HCT116 (cell line): ENCODE measurements at regions not wholly inside any gene's neighbourhood (a gene's known extent, or its start where the extent isn't known, plus 50 kb on each side); places are given as distances from the start of the nearest gene placed in this dataset.

Experiments
- ATAC-seq: fragments of 200-7000 bp; cut with Tn5 transposase; 2 replicates; pipeline ENCODE4 v1.9.1; 2020; ENCODE audit warnings: mild to moderate bottlenecking, moderate library complexity
- BruUV-seq: library from RNA; stranded (reverse); fragments of 400-500 nt; replicated peaks from 2 replicates; lab custom pipeline; 2021; lab: Mats Ljungman, UMichigan
- CTCF ChIA-PET: fragments of 300-600 bp; sonication (Branson Sonifier 250); formaldehyde crosslinking; loops from one replicate; lab custom pipeline; 2021; ENCODE audit warnings: antibody characterized with exemption; lab: Charles Lee
- POLR2A ChIA-PET: fragments of 300-600, 350-600 bp; sonication (Branson Sonifier 250); formaldehyde crosslinking; loops from one replicate; lab custom pipeline; 2021; ENCODE audit warnings: antibody characterized with exemption; lab: Charles Lee
- RAD21 ChIA-PET, 2 experiments: fragments of 300-600 bp; sonication (Branson Sonifier 250); formaldehyde crosslinking; loops; one replicate each; lab custom pipeline; 2023; ENCODE audit warnings: low total read pairs in 2 of 2; ENCODE audit not compliant: uncharacterized antibody in 2 of 2, unreplicated experiment in 2 of 2, low non-redundant PET in 1 of 2; lab: Charles Lee
- DNase-seq: peaks from one replicate; pipeline ENCODE4 v3.0.0-alpha.2; 2010; ENCODE audit warnings: low read depth, low spot score
- H2AFZ ChIP-seq: fragments of 200-600 bp; shearing (Covaris generic), sonication (generic); 2 replicates; pipeline ENCODE4 v1.6.1; 2017; ENCODE audit warnings: low read depth, mixed run types, mixed read lengths, antibody characterized with exemption, low read length; ENCODE audit not compliant: poor library complexity, severe bottlenecking
- H3K27ac ChIP-seq: 2 replicates; pipeline ENCODE4 v1.5.1; 2012; ENCODE audit warnings: low read depth, low read length
- H3K27me3 ChIP-seq: fragments of 200-600 bp; sonication (generic); 2 replicates; pipeline ENCODE4 v1.6.1; 2016; ENCODE audit warnings: mixed run types, low read length, mixed read lengths; ENCODE audit not compliant: insufficient read depth
- H3K36me3 ChIP-seq, 2 experiments: fragments of 200-500 bp in 1 of 2; fragments of 200-600 bp in 1 of 2; sonication (Bioruptor generic) in 1 of 2; sonication (generic) in 1 of 2; 2 replicates each; pipeline versions ENCODE4 v1.5.1 to v1.6.1; 2014 to 2016; ENCODE audit warnings: low read length in 2 of 2, inconsistent platforms in 1 of 2, mixed read lengths in 1 of 2, mixed run types in 1 of 2; ENCODE audit not compliant: insufficient read depth in 2 of 2, control insufficient read depth in 1 of 2
- H3K4me1 ChIP-seq, 2 experiments: fragments of 200-600 bp in 1 of 2; sonication (generic) in 1 of 2; 2 replicates each; pipeline versions ENCODE4 v1.5.1 to v1.6.1; 2012 to 2017; ENCODE audit warnings: low read length in 2 of 2, inconsistent platforms in 1 of 2, mild to moderate bottlenecking in 1 of 2, mixed read lengths in 1 of 2, mixed run types in 1 of 2, moderate library complexity in 1 of 2; ENCODE audit not compliant: insufficient read depth in 2 of 2, control insufficient read depth in 1 of 2
- H3K4me2 ChIP-seq: fragments of 200-600 bp; sonication (generic); 2 replicates; pipeline ENCODE4 v1.6.1; 2017; ENCODE audit warnings: mixed run types, low read length, mixed read lengths
- H3K4me3 ChIP-seq, 2 experiments: fragments of 200-600 bp in 1 of 2; sonication (generic) in 1 of 2; replicated peaks in 1 of 2; 2 replicates each; pipeline ENCODE4 v1.5.1; 2011 to 2016; ENCODE audit warnings: low read length in 2 of 2, control low read depth in 1 of 2, low read depth in 1 of 2, mild to moderate bottlenecking in 1 of 2, mixed read lengths in 1 of 2, mixed run types in 1 of 2
- H3K79me2 ChIP-seq: fragments of 200-600 bp; sonication (generic); 2 replicates; pipeline ENCODE4 v1.6.1; 2017; ENCODE audit warnings: mild to moderate bottlenecking, mixed run types, low read length, moderate library complexity, mixed read lengths; ENCODE audit not compliant: insufficient read depth
- H3K9ac ChIP-seq: fragments of 200-600 bp; sonication (generic); 2 replicates; pipeline ENCODE4 v1.6.1; 2016; ENCODE audit warnings: low read length, mixed read lengths
- H3K9me2 ChIP-seq: fragments of 200-600 bp; sonication (generic), shearing (Covaris generic); 2 replicates; pipeline ENCODE4 v1.6.1; 2017; ENCODE audit warnings: mixed run types, mild to moderate bottlenecking, moderate library complexity; ENCODE audit not compliant: insufficient read depth
- H3K9me3 ChIP-seq, 2 experiments: fragments of 200-500 bp in 1 of 2; fragments of 200-600 bp in 1 of 2; sonication (Bioruptor generic) in 1 of 2; sonication (generic) in 1 of 2; 2 replicates each; pipeline ENCODE4 v1.6.1; 2014 to 2017; ENCODE audit warnings: low read length in 2 of 2, mixed read lengths in 2 of 2, inconsistent platforms in 1 of 2, low read depth in 1 of 2, mild to moderate bottlenecking in 1 of 2, mixed run types in 1 of 2, moderate library complexity in 1 of 2; ENCODE audit not compliant: control insufficient read depth in 1 of 2, insufficient read depth in 1 of 2
- H4K20me1 ChIP-seq: fragments of 200-600 bp; sonication (generic), shearing (Covaris generic); 2 replicates; pipeline ENCODE4 v1.6.1; 2017; ENCODE audit warnings: mixed run types, mild to moderate bottlenecking, moderate library complexity; ENCODE audit not compliant: insufficient read depth
- CEBPB ChIP-seq: IDR thresholded peaks from 2 replicates; pipeline ENCODE4 v1.6.1; 2012; ENCODE audit warnings: low read depth
- ELF1 ChIP-seq: IDR thresholded peaks from 2 replicates; pipeline ENCODE4 v1.6.1; 2012; ENCODE audit warnings: low read depth, borderline replicate concordance
- EZH2 ChIP-seq: fragments of 200-600 bp; sonication (generic); IDR thresholded peaks from 2 replicates; pipeline ENCODE4 v1.6.1; 2017; ENCODE audit warnings: antibody characterized with exemption, mixed run types
- EZH2phosphoT487 ChIP-seq: fragments of 200-600 bp; IDR thresholded peaks from 2 replicates; pipeline ENCODE4 v1.6.1; 2018; ENCODE audit warnings: antibody characterized with exemption, borderline replicate concordance
- FOSL1 ChIP-seq: IDR thresholded peaks from 2 replicates; pipeline ENCODE4 v1.6.1; 2012; ENCODE audit warnings: low read depth
- POLR2A ChIP-seq: IDR thresholded peaks from 2 replicates; pipeline ENCODE4 v1.7.0; 2011; ENCODE audit warnings: borderline replicate concordance; ENCODE audit not compliant: insufficient read depth, insufficient read length; ENCODE audit errors: extremely low read depth
- RAD21 ChIP-seq: IDR thresholded peaks from 2 replicates; pipeline ENCODE4 v1.6.1; 2012; ENCODE audit warnings: low read depth, mild to moderate bottlenecking
- YY1 ChIP-seq: IDR thresholded peaks from 2 replicates; pipeline ENCODE4 v1.6.1; 2011; ENCODE audit warnings: low read length, low read depth, moderate library complexity, mild to moderate bottlenecking; ENCODE audit not compliant: insufficient replicate concordance; ENCODE audit errors: extremely low read depth
- ZNF274 ChIP-seq: fragments of 200-500 bp; sonication (Bioruptor generic); IDR thresholded peaks from 2 replicates; pipeline ENCODE4 v1.6.1; 2014; ENCODE audit warnings: mild to moderate bottlenecking, low read depth, low read length, inconsistent platforms
- intact Hi-C: fragments of 100-400 bp; cut with micrococcal nuclease; formaldehyde crosslinking; loops from 2 replicates; pipeline ENCODE4 v1.10.0; 2022
- TF ChIP-seq, protein P1 (sequence below): IDR thresholded peaks from 2 replicates; pipeline ENCODE4 v1.6.1; 2012; ENCODE audit warnings: low read depth
- TF ChIP-seq, protein P2 (sequence below), 3 experiments: fragments of 200-600 bp in 1 of 3; sonication (generic) in 1 of 3; IDR thresholded peaks in 2 of 3; conservative IDR thresholded peaks in 1 of 3; 2 replicates each; pipeline ENCODE4 v1.5.1; 2012 to 2017; ENCODE audit warnings: low read depth in 2 of 3, low read length in 2 of 3, antibody characterized with exemption in 1 of 3, borderline replicate concordance in 1 of 3, control low read depth in 1 of 3, mild to moderate bottlenecking in 1 of 3, mixed read lengths in 1 of 3, mixed run types in 1 of 3, moderate library complexity in 1 of 3; ENCODE audit not compliant: insufficient read depth in 1 of 3
- TF ChIP-seq, protein P3 (sequence below): IDR thresholded peaks from 2 replicates; pipeline ENCODE4 v1.6.1; 2012
- TF ChIP-seq, protein P4 (sequence below): IDR thresholded peaks from 2 replicates; pipeline ENCODE4 v1.6.1; 2011; ENCODE audit warnings: mild to moderate bottlenecking, low read length, moderate library complexity; ENCODE audit not compliant: insufficient replicate concordance; ENCODE audit errors: extremely low read depth

DNA sequence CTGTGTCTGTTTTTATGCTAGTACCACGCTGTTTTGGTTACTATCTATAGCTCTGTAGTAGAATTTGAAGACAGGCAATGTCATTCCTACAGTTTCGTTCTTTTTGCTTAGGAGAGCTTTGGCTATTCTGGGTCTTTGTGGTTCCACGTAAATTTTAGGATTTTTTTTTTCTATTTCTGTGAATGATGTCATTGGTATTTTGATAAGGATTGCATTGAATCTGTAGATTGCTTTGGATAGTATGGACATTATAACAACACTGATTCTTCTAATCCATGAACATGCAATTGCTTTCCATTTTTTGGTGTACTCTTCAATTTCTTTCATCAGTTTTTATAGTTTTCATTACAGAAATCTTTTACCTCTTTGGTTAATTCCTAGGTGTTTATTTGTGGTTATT, 345.2 kb downstream of the TMEM121 start:
- Histone ChIP-seq H3K27ac (no peak overlapping the region), H2AFZ (no peak overlapping the region), H4K20me1 (no peaks in the 10 kb centered on the region), H3K4me1 (no peaks in the 10 kb centered on the region), H3K79me2 (no peaks in the 10 kb centered on the region), H3K9ac (no peak overlapping the region), H3K9me2 (no peaks in the 10 kb centered on the region), H3K4me3 (no peak overlapping the region), H3K9me3 (no peaks in the 10 kb centered on the region), H3K27me3 (peaks cover 64% of the 10 kb centered on the region), H3K4me2 (no peak overlapping the region), H3K36me3 (no peaks in the 10 kb centered on the region)
- DNase-seq (no peak), ATAC-seq (no peak)
- TF ChIP-seq CEBPB: no peak
- TF ChIP-seq ZNF274: no peak
- no peak for TF ChIP-seq POLR2A
- TF ChIP-seq, protein P1, sequence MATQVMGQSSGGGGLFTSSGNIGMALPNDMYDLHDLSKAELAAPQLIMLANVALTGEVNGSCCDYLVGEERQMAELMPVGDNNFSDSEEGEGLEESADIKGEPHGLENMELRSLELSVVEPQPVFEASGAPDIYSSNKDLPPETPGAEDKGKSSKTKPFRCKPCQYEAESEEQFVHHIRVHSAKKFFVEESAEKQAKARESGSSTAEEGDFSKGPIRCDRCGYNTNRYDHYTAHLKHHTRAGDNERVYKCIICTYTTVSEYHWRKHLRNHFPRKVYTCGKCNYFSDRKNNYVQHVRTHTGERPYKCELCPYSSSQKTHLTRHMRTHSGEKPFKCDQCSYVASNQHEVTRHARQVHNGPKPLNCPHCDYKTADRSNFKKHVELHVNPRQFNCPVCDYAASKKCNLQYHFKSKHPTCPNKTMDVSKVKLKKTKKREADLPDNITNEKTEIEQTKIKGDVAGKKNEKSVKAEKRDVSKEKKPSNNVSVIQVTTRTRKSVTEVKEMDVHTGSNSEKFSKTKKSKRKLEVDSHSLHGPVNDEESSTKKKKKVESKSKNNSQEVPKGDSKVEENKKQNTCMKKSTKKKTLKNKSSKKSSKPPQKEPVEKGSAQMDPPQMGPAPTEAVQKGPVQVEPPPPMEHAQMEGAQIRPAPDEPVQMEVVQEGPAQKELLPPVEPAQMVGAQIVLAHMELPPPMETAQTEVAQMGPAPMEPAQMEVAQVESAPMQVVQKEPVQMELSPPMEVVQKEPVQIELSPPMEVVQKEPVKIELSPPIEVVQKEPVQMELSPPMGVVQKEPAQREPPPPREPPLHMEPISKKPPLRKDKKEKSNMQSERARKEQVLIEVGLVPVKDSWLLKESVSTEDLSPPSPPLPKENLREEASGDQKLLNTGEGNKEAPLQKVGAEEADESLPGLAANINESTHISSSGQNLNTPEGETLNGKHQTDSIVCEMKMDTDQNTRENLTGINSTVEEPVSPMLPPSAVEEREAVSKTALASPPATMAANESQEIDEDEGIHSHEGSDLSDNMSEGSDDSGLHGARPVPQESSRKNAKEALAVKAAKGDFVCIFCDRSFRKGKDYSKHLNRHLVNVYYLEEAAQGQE: no peak
- TF ChIP-seq, protein P2, sequence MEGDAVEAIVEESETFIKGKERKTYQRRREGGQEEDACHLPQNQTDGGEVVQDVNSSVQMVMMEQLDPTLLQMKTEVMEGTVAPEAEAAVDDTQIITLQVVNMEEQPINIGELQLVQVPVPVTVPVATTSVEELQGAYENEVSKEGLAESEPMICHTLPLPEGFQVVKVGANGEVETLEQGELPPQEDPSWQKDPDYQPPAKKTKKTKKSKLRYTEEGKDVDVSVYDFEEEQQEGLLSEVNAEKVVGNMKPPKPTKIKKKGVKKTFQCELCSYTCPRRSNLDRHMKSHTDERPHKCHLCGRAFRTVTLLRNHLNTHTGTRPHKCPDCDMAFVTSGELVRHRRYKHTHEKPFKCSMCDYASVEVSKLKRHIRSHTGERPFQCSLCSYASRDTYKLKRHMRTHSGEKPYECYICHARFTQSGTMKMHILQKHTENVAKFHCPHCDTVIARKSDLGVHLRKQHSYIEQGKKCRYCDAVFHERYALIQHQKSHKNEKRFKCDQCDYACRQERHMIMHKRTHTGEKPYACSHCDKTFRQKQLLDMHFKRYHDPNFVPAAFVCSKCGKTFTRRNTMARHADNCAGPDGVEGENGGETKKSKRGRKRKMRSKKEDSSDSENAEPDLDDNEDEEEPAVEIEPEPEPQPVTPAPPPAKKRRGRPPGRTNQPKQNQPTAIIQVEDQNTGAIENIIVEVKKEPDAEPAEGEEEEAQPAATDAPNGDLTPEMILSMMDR (IDR thresholded peaks at IDR 0.05 in 2 of 3, conservative IDR thresholded peaks at IDR 0.05 in 1 of 3; ENCODE audit: borderline replicate concordance in 1 of 3, insufficient read depth in 1 of 3, low read depth in 2 of 3, low read length in 2 of 3): no peak
- TF ChIP-seq RAD21: no peak
- no peak for TF ChIP-seq ELF1
- no peak for TF ChIP-seq EZH2phosphoT487
- no peak for TF ChIP-seq EZH2
- TF ChIP-seq, protein P3, sequence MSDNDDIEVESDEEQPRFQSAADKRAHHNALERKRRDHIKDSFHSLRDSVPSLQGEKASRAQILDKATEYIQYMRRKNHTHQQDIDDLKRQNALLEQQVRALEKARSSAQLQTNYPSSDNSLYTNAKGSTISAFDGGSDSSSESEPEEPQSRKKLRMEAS: no peak
- TF ChIP-seq, protein P4, sequence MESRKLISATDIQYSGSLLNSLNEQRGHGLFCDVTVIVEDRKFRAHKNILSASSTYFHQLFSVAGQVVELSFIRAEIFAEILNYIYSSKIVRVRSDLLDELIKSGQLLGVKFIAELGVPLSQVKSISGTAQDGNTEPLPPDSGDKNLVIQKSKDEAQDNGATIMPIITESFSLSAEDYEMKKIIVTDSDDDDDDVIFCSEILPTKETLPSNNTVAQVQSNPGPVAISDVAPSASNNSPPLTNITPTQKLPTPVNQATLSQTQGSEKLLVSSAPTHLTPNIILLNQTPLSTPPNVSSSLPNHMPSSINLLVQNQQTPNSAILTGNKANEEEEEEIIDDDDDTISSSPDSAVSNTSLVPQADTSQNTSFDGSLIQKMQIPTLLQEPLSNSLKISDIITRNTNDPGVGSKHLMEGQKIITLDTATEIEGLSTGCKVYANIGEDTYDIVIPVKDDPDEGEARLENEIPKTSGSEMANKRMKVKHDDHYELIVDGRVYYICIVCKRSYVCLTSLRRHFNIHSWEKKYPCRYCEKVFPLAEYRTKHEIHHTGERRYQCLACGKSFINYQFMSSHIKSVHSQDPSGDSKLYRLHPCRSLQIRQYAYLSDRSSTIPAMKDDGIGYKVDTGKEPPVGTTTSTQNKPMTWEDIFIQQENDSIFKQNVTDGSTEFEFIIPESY: no peak
- TF ChIP-seq YY1: no peak
- no peak for TF ChIP-seq FOSL1
- intact Hi-C loops: no loop called here
- no TSS peak for BruUV-seq
- RAD21 ChIA-PET: no interaction called here
- CTCF ChIA-PET: no interaction called here
- POLR2A ChIA-PET: no interaction called here
